DND-41 (cell line): ENCODE measurements at regions not wholly inside any gene's neighbourhood (a gene's known extent, or its start where the extent isn't known, plus 50 kb on each side); places are given as distances from the start of the nearest gene placed in this dataset.
"Not testable (repeated sequence)": the region's sequence is repeated elsewhere in the genome, so short reads cannot be mapped to it uniquely, and the experiment has no call there.

Source experiments
- CTCF ChIP-seq: IDR thresholded peaks from 2 replicates; pipeline ENCODE4 v1.5.1; 2012; ENCODE audit warnings: borderline replicate concordance, low read length, moderate library complexity, mild to moderate bottlenecking; ENCODE audit not compliant: poor library complexity, severe bottlenecking; ENCODE audit errors: extremely low read depth
- EZH2 ChIP-seq: IDR thresholded peaks from 3 replicates; pipeline ENCODE4 v1.6.1; 2012; ENCODE audit warnings: borderline replicate concordance, low read depth, mild to moderate bottlenecking, moderate library complexity, low read length, inconsistent platforms; ENCODE audit not compliant: severe bottlenecking

- not testable (repeated sequence) for TF ChIP-seq CTCF, EZH2
Measured at GRCh38 chr7:65133087-65133486, 126.6 kb upstream of the ERV3-1 start.
